GM13976 (cell line): ENCODE measurements at regions not wholly inside any gene's neighbourhood (a gene's known extent, or its start where the extent isn't known, plus 50 kb on each side); places are given as distances from the start of the nearest gene placed in this dataset.

Experiments used
- DNase-seq: peaks from one replicate; pipeline ENCODE4 v3.0.0; 2012; ENCODE audit warnings: low spot score
- CTCF ChIP-seq: IDR thresholded peaks from 2 replicates; pipeline ENCODE4 v1.5.1; 2012; ENCODE audit warnings: borderline replicate concordance, mild to moderate bottlenecking; ENCODE audit not compliant: insufficient read depth; ENCODE audit errors: extremely low read depth, missing control alignments, control extremely low read depth
- in situ Hi-C: fragments of 300-500 bp; cut with MboI; formaldehyde crosslinking; loops from one replicate; pipeline ENCODE4 v1.12.0; 2022; ENCODE audit warnings: low sequenced_read_pairs, mixed read lengths, inconsistent platforms; ENCODE audit not compliant: unreplicated experiment

DNA sequence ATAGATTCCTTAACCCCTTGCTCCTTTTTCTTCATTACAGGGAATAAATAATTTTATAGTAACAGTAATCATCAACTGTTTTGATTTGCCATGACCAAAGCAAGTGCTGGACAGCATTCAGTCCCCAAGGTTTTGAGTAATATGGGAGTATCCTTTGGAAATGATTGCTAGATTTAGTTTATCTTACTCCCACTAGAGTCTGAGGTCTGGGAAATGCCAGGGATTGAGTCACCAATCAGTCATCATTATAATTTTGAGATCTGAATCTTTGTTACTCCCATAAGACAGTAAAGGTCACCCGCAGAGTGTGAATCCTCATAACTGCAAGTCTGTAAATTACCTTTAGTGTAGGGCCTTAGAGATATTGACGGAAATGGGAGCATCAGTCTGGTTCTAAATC is 133.7 kb upstream of the SEMA3E start:
- no peak for DNase-seq
- TF ChIP-seq CTCF, result no peak
- in situ Hi-C loops, result no loop called here

DNA sequence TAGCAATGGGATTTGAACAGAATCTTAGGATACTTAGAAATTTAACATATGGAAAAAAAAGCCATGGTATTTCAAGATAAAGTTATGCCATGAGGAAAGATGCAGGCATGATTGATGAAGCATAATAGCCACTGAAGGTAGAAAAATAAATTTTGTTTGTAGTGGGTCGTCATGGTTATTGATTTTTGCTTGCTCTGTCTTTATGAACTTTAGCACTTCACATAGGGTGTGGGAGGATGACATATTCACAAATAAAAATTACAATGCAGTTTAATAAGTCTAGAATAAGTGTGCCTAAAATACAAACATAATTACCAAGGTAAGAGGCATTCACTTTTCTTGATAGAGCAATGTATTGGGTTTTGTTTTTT is 129.1 kb upstream of the SEMA3E start:
- TF ChIP-seq CTCF, result no peak
- in situ Hi-C loops, result no loop called here
- DNase-seq, result no peak

DNA sequence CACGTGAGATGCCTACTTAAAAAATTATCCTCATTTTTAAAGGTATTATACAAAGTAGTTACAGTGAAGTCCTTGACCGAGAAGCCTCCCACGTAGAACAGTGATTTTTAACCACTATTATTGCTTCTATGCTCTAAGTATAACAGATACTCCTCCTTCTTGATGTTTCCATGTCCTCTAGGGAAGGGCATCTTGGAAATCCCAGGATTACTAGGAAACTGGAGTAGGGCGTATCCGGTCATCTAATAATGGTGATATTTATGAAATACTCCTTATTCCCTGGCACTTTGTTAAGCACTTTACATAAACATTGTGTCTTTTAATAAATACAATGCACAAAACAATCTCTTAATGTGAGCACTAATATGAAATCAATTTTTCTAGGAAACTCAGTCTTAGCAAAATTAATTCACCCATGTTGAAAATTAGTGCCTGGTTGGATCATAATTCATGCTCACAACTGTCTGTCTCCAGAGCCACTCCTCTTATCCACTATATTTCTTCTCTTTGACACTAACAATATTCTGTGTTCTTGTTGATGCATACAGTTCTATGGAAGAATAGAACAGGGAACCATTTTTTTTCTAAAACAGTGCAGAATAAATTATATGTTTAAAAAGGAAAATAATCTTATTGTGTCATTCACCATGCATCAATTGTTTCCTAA is 128.6 kb upstream of the SEMA3E start:
- in situ Hi-C loops, result no loop called here
- no peak for TF ChIP-seq CTCF
- DNase-seq, result no peak

GRCh38 chr7:83769407-83769806 is 120.5 kb upstream of the SEMA3E start:
- TF ChIP-seq CTCF, result no peak
- in situ Hi-C loops, result no loop called here
- no peak for DNase-seq

- in situ Hi-C loops, result no loop called here
- no peak for DNase-seq
- TF ChIP-seq CTCF, result no peak
Measured at GRCh38 chr7:83751217-83751616, 102.3 kb upstream of the SEMA3E start.

GRCh38 chr7:83749495-83749894 is 100.6 kb upstream of the SEMA3E start:
- in situ Hi-C loops, result no loop called here
- TF ChIP-seq CTCF, result no peak
- no peak for DNase-seq
